DND-41 (cell line): ENCODE measurements at regions not wholly inside any gene's neighbourhood (a gene's known extent, or its start where the extent isn't known, plus 50 kb on each side); places are given as distances from the start of the nearest gene placed in this dataset.

Experiments used
- ATAC-seq: fragments of 200-7000 bp; cut with Tn5 transposase; 3 replicates; pipeline ENCODE4 v1.9.1; 2021; ENCODE audit warnings: low read depth; ENCODE audit not compliant: insufficient read depth
- DNase-seq: peaks from one replicate; pipeline ENCODE4 v3.0.0-alpha.2; 2020
- H2AFZ ChIP-seq: 2 replicates; pipeline ENCODE4 v1.6.0; 2012; ENCODE audit warnings: low read depth, low read length
- H3K27ac ChIP-seq: 2 replicates; pipeline ENCODE4 v1.5.1; 2012; ENCODE audit warnings: low read length, inconsistent platforms
- H3K27me3 ChIP-seq: fragments of 200-600 bp; sonication (generic); 2 replicates; pipeline ENCODE4 v1.6.0; 2012; ENCODE audit warnings: low read length, mild to moderate bottlenecking, inconsistent platforms; ENCODE audit not compliant: insufficient read depth, poor library complexity
- H3K36me3 ChIP-seq: 2 replicates; pipeline ENCODE4 v1.5.1; 2012; ENCODE audit warnings: low read length, inconsistent platforms; ENCODE audit not compliant: insufficient read depth
- H3K4me1 ChIP-seq: 2 replicates; pipeline ENCODE4 v1.5.1; 2012; ENCODE audit warnings: mild to moderate bottlenecking, low read length; ENCODE audit not compliant: insufficient read depth
- H3K4me2 ChIP-seq: 2 replicates; pipeline ENCODE4 v1.6.0; 2012; ENCODE audit warnings: mild to moderate bottlenecking, moderate library complexity, low read length, inconsistent platforms; ENCODE audit not compliant: insufficient read depth
- H3K4me3 ChIP-seq, 2 experiments: fragments of 200-600 bp in 1 of 2; shearing (Covaris generic) in 1 of 2; 2 replicates each; pipeline ENCODE4 v1.5.1; 2012 to 2016; ENCODE audit warnings: inconsistent platforms in 2 of 2, low read length in 2 of 2, mild to moderate bottlenecking in 2 of 2, low read depth in 1 of 2, moderate library complexity in 1 of 2
- H3K79me2 ChIP-seq: 2 replicates; pipeline ENCODE4 v1.6.0; 2012; ENCODE audit warnings: low read length, inconsistent platforms; ENCODE audit not compliant: insufficient read depth
- H3K9ac ChIP-seq: 2 replicates; pipeline ENCODE4 v1.6.0; 2012; ENCODE audit warnings: low read depth, mild to moderate bottlenecking, inconsistent platforms, low read length, moderate library complexity
- H3K9me3 ChIP-seq: 2 replicates; pipeline ENCODE4 v1.5.1; 2012; ENCODE audit warnings: low read length, moderate library complexity, mild to moderate bottlenecking, inconsistent platforms; ENCODE audit not compliant: insufficient read depth, severe bottlenecking
- H4K20me1 ChIP-seq: 2 replicates; pipeline ENCODE4 v1.6.0; 2012; ENCODE audit warnings: low read length; ENCODE audit not compliant: insufficient read depth
- EZH2 ChIP-seq: IDR thresholded peaks from 3 replicates; pipeline ENCODE4 v1.6.1; 2012; ENCODE audit warnings: borderline replicate concordance, low read depth, mild to moderate bottlenecking, moderate library complexity, low read length, inconsistent platforms; ENCODE audit not compliant: severe bottlenecking
- TF ChIP-seq, protein P1 (sequence below): IDR thresholded peaks from 2 replicates; pipeline ENCODE4 v1.5.1; 2012; ENCODE audit warnings: borderline replicate concordance, low read length, moderate library complexity, mild to moderate bottlenecking; ENCODE audit not compliant: poor library complexity, severe bottlenecking; ENCODE audit errors: extremely low read depth

DNA sequence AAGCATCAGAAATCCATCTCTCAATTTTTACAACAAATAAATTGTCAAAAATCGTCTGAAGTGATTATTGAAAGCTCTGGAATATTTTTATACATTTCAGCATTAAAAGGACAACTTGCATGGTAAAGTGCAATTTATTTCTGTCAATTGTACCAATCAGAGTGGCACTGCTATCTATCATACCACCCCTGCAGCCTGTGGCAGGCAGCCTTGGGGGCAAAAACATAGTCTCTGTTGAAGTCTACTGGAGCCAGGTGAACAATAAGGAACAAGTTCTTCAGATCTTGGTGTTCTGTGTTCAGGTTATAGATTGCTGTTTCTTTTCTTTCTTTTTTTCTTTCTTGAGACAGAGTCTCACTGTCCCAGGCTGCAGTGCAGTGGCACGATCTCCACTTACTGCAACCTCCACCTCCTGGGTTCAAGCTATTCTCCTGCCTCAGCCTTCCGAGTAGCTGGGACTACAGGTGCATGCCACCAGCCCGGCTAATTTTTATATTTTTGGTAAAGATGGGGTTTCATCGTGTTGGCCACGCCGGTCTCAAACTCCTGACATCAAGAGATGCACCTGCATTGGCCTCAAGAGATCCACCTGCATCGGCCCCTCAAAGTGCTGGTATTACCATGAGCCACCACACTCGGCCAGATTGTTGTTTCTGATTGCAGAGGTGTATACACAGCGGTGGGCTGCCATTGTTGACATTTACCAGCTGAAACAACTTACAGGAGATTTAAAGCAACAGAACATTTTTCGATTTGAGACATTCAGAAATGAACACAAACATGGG, 629.6 kb downstream of the SLC16A7 start:
- Histone ChIP-seq H4K20me1 (no peaks in the 10 kb centered on the region), H3K4me1 (no peaks in the 10 kb centered on the region), H3K27ac (no peak overlapping the region), H3K4me3 (no peak overlapping the region), H3K36me3 (no peaks in the 10 kb centered on the region), H3K4me2 (no peak overlapping the region), H3K79me2 (no peaks in the 10 kb centered on the region), H3K27me3 (no peaks in the 10 kb centered on the region), H3K9ac (no peak overlapping the region), H3K9me3 (no peaks in the 10 kb centered on the region), H2AFZ (no peak overlapping the region)
- DNase-seq: no peak
- no peak for ATAC-seq
- TF ChIP-seq, protein P1, sequence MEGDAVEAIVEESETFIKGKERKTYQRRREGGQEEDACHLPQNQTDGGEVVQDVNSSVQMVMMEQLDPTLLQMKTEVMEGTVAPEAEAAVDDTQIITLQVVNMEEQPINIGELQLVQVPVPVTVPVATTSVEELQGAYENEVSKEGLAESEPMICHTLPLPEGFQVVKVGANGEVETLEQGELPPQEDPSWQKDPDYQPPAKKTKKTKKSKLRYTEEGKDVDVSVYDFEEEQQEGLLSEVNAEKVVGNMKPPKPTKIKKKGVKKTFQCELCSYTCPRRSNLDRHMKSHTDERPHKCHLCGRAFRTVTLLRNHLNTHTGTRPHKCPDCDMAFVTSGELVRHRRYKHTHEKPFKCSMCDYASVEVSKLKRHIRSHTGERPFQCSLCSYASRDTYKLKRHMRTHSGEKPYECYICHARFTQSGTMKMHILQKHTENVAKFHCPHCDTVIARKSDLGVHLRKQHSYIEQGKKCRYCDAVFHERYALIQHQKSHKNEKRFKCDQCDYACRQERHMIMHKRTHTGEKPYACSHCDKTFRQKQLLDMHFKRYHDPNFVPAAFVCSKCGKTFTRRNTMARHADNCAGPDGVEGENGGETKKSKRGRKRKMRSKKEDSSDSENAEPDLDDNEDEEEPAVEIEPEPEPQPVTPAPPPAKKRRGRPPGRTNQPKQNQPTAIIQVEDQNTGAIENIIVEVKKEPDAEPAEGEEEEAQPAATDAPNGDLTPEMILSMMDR: no peak
- no peak for TF ChIP-seq EZH2

DNA sequence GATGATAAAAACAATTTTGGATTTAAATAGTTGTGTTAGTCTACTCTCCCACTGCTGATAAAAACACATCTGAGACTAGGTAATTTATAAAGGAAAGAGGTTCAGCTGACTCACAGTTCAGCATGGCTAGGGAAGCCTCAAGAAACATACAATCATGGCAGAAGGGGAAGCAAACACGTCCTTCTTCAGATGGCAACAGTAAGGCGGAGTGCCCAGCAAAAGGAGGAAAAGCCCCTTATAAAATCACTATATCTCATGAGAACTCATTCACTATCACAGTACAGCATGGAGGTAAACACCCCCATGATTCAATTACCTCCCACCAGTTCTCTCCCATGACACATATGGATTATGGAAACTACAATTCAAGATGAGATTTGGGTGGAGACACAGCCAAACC, 632.1 kb downstream of the SLC16A7 start:
- DNase-seq (no peak), ATAC-seq (no peak)
- Histone ChIP-seq H3K36me3 (no peaks in the 10 kb centered on the region), H3K4me2 (no peak overlapping the region), H3K4me1 (no peaks in the 10 kb centered on the region), H3K4me3 (no peak overlapping the region), H3K79me2 (no peaks in the 10 kb centered on the region), H3K9ac (no peak overlapping the region), H4K20me1 (no peaks in the 10 kb centered on the region), H3K9me3 (no peaks in the 10 kb centered on the region), H2AFZ (no peak overlapping the region), H3K27me3 (no peaks in the 10 kb centered on the region), H3K27ac (no peak overlapping the region)
- TF ChIP-seq, protein P1: no peak
- no peak for TF ChIP-seq EZH2

DNA sequence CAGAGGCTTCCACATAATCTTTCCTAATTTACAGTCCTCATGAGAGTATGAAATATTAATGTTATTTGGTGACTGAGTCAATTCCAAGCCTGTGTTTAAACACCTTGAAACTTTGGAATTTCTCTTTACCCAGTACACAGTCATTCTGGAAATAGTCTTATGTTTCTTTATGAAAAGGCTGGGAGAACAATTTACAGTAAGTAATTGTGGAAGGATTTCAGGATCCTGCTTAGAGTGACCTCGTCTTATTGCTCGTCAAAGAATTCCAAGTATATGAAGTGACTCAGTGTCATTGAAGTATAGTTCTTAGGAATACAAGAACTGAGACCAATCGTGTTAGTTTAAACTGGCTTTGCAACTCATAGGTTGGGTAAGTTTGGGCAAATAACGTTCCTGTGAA, 634.2 kb downstream of the SLC16A7 start:
- no peak overlapping the region for H3K27ac ChIP-seq
- no peak overlapping the region for H3K4me2 ChIP-seq
- H3K4me1 ChIP-seq: no peaks in the 10 kb centered on the region
- no peaks in the 10 kb centered on the region for H3K36me3 ChIP-seq
- no peaks in the 10 kb centered on the region for H4K20me1 ChIP-seq
- no peaks in the 10 kb centered on the region for H3K9me3 ChIP-seq
- no peaks in the 10 kb centered on the region for H3K27me3 ChIP-seq
- no peak overlapping the region for H2AFZ ChIP-seq
- DNase-seq (no peak), ATAC-seq (no peak)
- H3K4me3 ChIP-seq: no peak overlapping the region
- H3K79me2 ChIP-seq: no peaks in the 10 kb centered on the region
- TF ChIP-seq, protein P1: no peak
- no peak for TF ChIP-seq EZH2
- no peak overlapping the region for H3K9ac ChIP-seq
